AG10803 (cell line): ENCODE measurements at regions not wholly inside any gene's neighbourhood (a gene's known extent, or its start where the extent isn't known, plus 50 kb on each side); places are given as distances from the start of the nearest gene placed in this dataset.

ENCODE experiments used
- DNase-seq: peaks from one replicate; pipeline ENCODE4 v3.0.0; 2010; ENCODE audit warnings: low read depth
- H3K4me3 ChIP-seq: 2 replicates; pipeline ENCODE4 v1.5.1; 2011; ENCODE audit warnings: mild to moderate bottlenecking, low read length, control low read depth
- TF ChIP-seq, protein P1 (sequence below): conservative IDR thresholded peaks from 2 replicates; pipeline ENCODE4 v1.5.1; 2011; ENCODE audit warnings: mild to moderate bottlenecking, low read length, control low read depth, inconsistent platforms

DNA sequence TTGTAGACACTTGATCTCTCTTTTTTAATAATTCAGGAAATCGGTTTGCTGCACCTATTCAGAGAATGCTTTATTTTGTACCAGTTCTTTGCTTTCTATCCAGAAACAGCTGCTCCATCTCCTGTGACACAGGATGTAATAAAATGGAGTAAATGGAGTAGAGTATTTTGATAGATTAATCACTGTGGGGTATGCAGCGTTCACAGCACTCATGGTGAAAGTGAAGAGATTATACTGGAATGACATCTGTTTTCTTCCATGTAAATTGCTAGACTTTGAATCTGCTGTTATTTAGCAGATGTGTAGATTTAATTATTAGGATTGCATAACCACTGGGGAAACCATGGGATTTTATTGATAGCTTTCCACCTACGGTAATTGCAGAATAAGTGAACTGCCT lies 227.3 kb upstream of the ARHGAP42 start:
- DNase-seq, result no peak
- TF ChIP-seq, protein P1, sequence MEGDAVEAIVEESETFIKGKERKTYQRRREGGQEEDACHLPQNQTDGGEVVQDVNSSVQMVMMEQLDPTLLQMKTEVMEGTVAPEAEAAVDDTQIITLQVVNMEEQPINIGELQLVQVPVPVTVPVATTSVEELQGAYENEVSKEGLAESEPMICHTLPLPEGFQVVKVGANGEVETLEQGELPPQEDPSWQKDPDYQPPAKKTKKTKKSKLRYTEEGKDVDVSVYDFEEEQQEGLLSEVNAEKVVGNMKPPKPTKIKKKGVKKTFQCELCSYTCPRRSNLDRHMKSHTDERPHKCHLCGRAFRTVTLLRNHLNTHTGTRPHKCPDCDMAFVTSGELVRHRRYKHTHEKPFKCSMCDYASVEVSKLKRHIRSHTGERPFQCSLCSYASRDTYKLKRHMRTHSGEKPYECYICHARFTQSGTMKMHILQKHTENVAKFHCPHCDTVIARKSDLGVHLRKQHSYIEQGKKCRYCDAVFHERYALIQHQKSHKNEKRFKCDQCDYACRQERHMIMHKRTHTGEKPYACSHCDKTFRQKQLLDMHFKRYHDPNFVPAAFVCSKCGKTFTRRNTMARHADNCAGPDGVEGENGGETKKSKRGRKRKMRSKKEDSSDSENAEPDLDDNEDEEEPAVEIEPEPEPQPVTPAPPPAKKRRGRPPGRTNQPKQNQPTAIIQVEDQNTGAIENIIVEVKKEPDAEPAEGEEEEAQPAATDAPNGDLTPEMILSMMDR, result no peak
- H3K4me3 ChIP-seq, result no peak overlapping the region

DNA sequence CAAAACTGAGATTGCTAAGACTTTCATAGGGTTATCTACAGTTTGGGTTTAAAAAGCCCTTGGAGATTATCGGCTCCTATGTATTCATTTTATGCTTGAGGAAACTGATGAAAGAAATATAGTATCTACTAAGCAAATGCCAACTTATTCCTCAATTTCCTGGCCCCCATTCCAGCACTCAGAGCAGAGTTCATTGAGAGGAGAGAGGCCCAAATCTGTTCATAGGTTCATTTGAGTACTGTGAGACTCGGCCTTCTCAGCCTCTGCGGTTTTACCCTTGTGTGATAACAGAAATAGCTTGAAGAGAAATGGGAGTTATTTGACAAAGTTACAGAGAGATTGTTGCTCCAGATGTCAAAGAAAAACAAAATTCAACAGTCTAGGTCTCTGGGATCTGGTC lies 226.7 kb upstream of the ARHGAP42 start:
- H3K4me3 ChIP-seq, result no peak overlapping the region
- DNase-seq, result no peak

DNA sequence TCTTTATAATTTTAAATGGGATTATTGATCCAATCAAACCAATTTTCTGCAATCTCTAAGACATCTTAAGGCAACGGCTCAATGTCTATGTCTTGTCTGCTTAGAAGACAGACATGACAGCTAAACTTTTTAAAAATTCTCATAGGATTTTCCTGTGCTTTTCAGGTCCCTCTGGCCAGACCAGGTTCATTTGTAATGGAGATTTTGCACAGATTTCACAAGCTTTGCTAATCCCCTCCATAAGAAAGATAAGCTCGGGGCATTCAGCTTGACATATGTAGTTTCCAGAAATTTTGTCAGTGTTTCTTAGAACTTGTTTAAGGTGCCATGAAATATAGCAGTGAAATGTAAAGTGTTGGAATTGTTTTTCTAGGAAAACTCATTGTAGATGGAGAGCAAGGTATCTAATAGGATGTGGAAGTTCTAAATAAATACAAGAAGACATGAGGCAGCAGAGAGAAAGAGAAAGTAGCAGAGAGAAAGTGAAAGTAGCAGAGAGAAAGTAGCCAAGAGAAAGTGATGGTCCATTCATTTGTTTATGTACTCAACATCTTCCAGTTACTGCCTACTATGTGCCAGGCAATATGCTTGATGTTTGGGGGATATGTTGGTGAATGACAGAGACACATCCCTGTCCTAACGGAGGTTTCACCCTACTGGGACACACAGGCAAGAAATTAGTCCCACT lies 219.1 kb upstream of the ARHGAP42 start:
- TF ChIP-seq, protein P1, result no peak
- no peak overlapping the region for H3K4me3 ChIP-seq

More for the DNA sequence above, 226.7 kb upstream of the ARHGAP42 start:
- TF ChIP-seq, protein P1, result no peak

DNA sequence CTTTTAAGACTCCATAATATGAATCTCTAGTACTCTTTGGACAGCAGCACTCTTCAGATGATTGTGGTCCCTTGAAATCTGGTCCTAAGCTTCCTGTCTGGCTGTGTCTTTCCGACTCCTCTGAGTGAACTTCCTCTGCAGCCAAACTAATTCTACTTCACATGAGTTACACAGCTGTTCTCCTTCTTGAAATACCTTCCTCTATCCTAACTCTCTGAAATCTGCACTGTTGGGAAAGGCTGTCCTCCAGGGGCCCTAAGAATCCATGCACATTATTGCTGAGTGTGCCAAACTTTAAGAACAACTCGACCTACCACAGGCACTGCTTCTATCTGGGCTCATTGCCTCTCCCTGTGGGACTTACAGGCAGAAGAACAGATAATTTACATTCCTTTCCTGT lies 217.3 kb upstream of the ARHGAP42 start:
- TF ChIP-seq, protein P1, result no peak
- no peak overlapping the region for H3K4me3 ChIP-seq
- DNase-seq, result no peak

More for the DNA sequence above, 219.1 kb upstream of the ARHGAP42 start:
- DNase-seq, result no peak

DNA sequence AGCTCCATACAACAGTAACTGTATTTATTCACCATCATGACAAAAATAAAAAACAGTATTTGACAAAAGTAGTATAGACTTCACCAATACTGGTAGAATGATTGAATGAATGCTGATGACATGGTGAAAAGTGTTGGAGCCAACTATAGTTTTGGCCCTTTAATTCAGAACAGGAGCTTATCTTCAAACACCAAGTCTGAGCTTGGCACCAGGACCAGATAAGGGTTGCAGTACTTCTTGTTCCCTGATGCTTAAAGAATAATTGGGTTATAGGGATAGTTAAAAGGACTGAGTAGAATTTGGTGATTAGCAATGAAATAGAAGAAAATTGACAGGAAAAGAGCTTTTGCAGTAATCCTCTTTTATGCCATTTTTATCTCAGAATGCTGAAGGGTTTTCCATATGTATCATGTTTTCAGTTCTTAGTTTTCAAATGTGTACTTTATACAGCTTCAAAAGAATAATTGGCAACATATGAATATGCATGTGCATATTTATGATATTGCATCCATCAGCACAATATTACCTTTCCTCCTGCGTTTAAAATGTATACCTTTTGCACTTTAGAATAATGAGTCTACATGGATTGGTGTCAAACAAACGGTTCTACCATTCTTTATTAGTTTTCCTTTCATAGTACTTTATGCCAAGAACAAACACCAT lies 214.2 kb upstream of the ARHGAP42 start:
- TF ChIP-seq, protein P1, result no peak
- no peak overlapping the region for H3K4me3 ChIP-seq
- DNase-seq, result no peak

DNA sequence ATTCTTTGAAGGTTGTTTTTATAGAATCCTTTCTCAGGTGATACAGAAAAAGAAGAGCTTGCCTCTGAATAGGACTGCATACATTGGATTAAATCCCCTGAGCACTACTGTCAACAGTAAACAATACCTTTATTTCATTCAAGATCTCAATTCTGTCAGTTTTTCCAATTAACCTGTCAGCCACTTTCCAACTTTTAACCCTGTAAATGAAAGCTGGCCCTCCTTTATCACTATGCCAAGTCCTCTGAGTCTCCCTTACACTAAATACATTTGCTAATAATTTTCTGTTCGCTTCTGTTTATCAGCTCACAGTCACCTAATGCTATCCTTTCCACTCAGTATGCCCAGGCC lies 213.7 kb upstream of the ARHGAP42 start:
- no peak for DNase-seq
- TF ChIP-seq, protein P1, result no peak
- H3K4me3 ChIP-seq, result no peak overlapping the region

DNA sequence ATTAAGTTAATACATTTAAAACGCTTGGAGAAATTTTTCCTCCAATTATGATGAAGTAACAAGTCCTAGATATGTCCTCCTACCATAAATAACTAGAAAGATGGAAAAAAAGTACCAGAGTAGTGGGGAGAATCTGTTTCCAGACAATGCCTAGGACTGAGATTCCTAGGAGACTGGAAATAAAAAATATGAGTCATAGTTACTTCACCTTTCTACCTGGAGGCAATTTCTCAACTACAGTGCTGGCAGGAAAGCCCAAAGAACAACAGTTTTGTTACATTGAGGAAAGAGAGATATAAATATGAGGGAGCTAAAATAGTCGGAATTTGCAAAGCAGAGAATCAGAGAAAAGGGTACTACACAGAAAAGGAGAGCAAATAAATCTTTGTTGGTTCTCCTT lies 202.1 kb upstream of the ARHGAP42 start:
- no peak overlapping the region for H3K4me3 ChIP-seq
- DNase-seq, result no peak
- TF ChIP-seq, protein P1, result no peak
